K562 (cell line): ENCODE measurements at regions not wholly inside any gene's neighbourhood (a gene's known extent, or its start where the extent isn't known, plus 50 kb on each side); places are given as distances from the start of the nearest gene placed in this dataset.

Source experiments
- ATAC-seq: fragments of 200-7000 bp; cut with Tn5 transposase; 3 replicates; pipeline ENCODE4 v1.9.1; 2020; ENCODE audit warnings: moderate library complexity
- BruUV-seq: library from RNA; stranded (reverse); fragments of 400-500 nt; replicated peaks from 2 replicates; lab custom pipeline; 2021; lab: Mats Ljungman, UMichigan
- CTCF ChIA-PET: fragments of 300-600 bp; formaldehyde crosslinking; extraction: SDS; loops from one replicate; lab custom pipeline; 2021; ENCODE audit warnings: low intra/inter-chr PET ratio; lab: Yijun Ruan, JAX
- POLR2A ChIA-PET: fragments of 300-600, 350-650 bp; sonication (Branson Sonifier 250); formaldehyde crosslinking; extraction: SDS; loops from one replicate; lab custom pipeline; 2021; ENCODE audit warnings: antibody characterized with exemption, inconsistent platforms; lab: Yijun Ruan, JAX
- DNase-seq, 4 experiments: peaks; one replicate each; pipeline versions ENCODE4 v3.0.0 to v3.0.0-alpha.2; 2011 to 2018; ENCODE audit warnings: low spot score in 3 of 4, mixed read lengths in 3 of 4; ENCODE audit errors: extremely low read depth in 1 of 4
- FAIRE-seq: peaks from 2 replicates; lab custom pipeline; 2011; peaks lifted over from hg19 to GRCh38; lab: Jason Lieb, UNC
- H2AFZ ChIP-seq: 2 replicates; pipeline ENCODE4 v1.6.0; 2011; ENCODE audit warnings: low read depth, low read length, control low read depth, inconsistent platforms
- H3K27ac ChIP-seq: fragments of 200-600 bp; 3 replicates; pipeline ENCODE4 v1.8.0; 2011; ENCODE audit warnings: low read depth, mild to moderate bottlenecking, control low read depth, inconsistent platforms, low read length, moderate library complexity, mixed read lengths; ENCODE audit errors: extremely low read depth
- H3K27me3 ChIP-seq, 2 experiments: fragments of 300-600 bp in 1 of 2; 2 replicates in 1 of 2; 3 replicates in 1 of 2; pipeline versions ENCODE4 v1.6.0 to v1.8.0; 2011; ENCODE audit warnings: inconsistent platforms in 2 of 2, low read length in 2 of 2, mild to moderate bottlenecking in 1 of 2, mixed read lengths in 1 of 2, moderate library complexity in 1 of 2; ENCODE audit not compliant: control insufficient read depth in 2 of 2, insufficient read depth in 2 of 2
- H3K36me3 ChIP-seq: fragments of 300-600 bp; 3 replicates; pipeline ENCODE4 v1.8.0; 2011; ENCODE audit warnings: mild to moderate bottlenecking, low read length, inconsistent platforms; ENCODE audit not compliant: control insufficient read depth, insufficient read depth
- H3K4me1 ChIP-seq, 2 experiments: fragments of 200-600 bp in 1 of 2; replicated peaks in 1 of 2; 2 replicates in 1 of 2; 3 replicates in 1 of 2; pipeline versions ENCODE4 v1.5.1 to v1.8.0; 2011; ENCODE audit warnings: inconsistent platforms in 2 of 2, low read length in 2 of 2, mild to moderate bottlenecking in 1 of 2, mixed read lengths in 1 of 2, moderate library complexity in 1 of 2; ENCODE audit not compliant: control insufficient read depth in 2 of 2, insufficient read depth in 2 of 2
- H3K4me2 ChIP-seq: 2 replicates; pipeline ENCODE4 v1.6.1; 2011; ENCODE audit warnings: low read length, control low read depth, inconsistent platforms, mixed read lengths; ENCODE audit not compliant: insufficient read depth
- H3K4me3 ChIP-seq: fragments of 200-600 bp; sonication (generic), shearing (Covaris generic); 2 replicates; pipeline ENCODE4 v1.5.1; 2016; ENCODE audit warnings: control low read depth, inconsistent platforms
- H3K79me2 ChIP-seq: fragments of 200-600 bp; 3 replicates; pipeline ENCODE4 v1.8.0; 2011; ENCODE audit warnings: low read length, inconsistent platforms; ENCODE audit not compliant: control insufficient read depth, insufficient read depth
- H3K9ac ChIP-seq, 2 experiments: 2 replicates each; pipeline versions ENCODE4 v1.6.0 to v1.6.1; 2011; ENCODE audit warnings: low read depth in 2 of 2, low read length in 2 of 2, control low read depth in 1 of 2, inconsistent platforms in 1 of 2, mild to moderate bottlenecking in 1 of 2, mixed read lengths in 1 of 2; ENCODE audit not compliant: insufficient read depth in 1 of 2
- H3K9me1 ChIP-seq: one replicate; pipeline ENCODE4 v1.6.0; 2011; ENCODE audit warnings: inconsistent platforms, mild to moderate bottlenecking, low read length, moderate library complexity; ENCODE audit not compliant: control insufficient read depth, insufficient read depth
- H3K9me3 ChIP-seq: replicated peaks from 2 replicates; pipeline ENCODE4 v1.5.1; 2011; ENCODE audit warnings: low read depth, low read length, inconsistent platforms; ENCODE audit not compliant: control insufficient read depth, insufficient read depth
- H4K20me1 ChIP-seq: replicated peaks from 2 replicates; pipeline ENCODE4 v1.6.1; 2011; ENCODE audit warnings: low read length, inconsistent platforms, mixed read lengths; ENCODE audit not compliant: control insufficient read depth, insufficient read depth
- ETV1 ChIP-seq: fragments of 450-650 bp; conservative IDR thresholded peaks from 2 replicates; pipeline ENCODE4 v1.6.1; 2016; ENCODE audit warnings: missing genetic modification characterization, control low read depth, low read depth, missing compliant biosample characterization
- KLF10 ChIP-seq: fragments of 250-450 bp; sonication (Bioruptor Pico); IDR thresholded peaks from 2 replicates; pipeline ENCODE4 v1.6.1; 2021; ENCODE audit warnings: matching md5 sums
- MAFG ChIP-seq: fragments of 450-650 bp; conservative IDR thresholded peaks from 2 replicates; pipeline ENCODE4 v1.6.1; 2016; ENCODE audit warnings: missing genetic modification characterization, missing compliant biosample characterization
- NFIC ChIP-seq: fragments of 450-650 bp; IDR thresholded peaks from 2 replicates; pipeline ENCODE4 v1.6.1; 2017; ENCODE audit warnings: mild to moderate bottlenecking, inconsistent platforms
- RHOXF2B ChIP-seq: fragments of 250-450 bp; sonication (Bioruptor Pico); conservative IDR thresholded peaks from 2 replicates; pipeline ENCODE4 v1.5.1; 2021
- ZNF232 ChIP-seq: sonication (generic); formaldehyde crosslinking; IDR thresholded peaks from 2 replicates; pipeline ENCODE4 v1.8.0; 2022; ENCODE audit warnings: mild to moderate bottlenecking, missing genetic modification reagents
- WGBS: fragments of 100-300 bp; shearing (Covaris generic); methylation state at CpG from one replicate; pipeline ENCODE4 v1.1.6; 2016; ENCODE audit warnings: low coverage, mixed read lengths; ENCODE audit not compliant: insufficient coverage; ENCODE audit errors: missing lambda C conversion rate; 5-methylcytosine and 5-hydroxymethylcytosine counted together
- in situ Hi-C: fragments of 300-500 bp; cut with MboI; formaldehyde crosslinking; loops from 4 replicates; pipeline ENCODE4 v1.15.0; 2018; ENCODE audit warnings: inconsistent platforms, mixed read lengths
- intact Hi-C: fragments of 100-400 bp; cut with micrococcal nuclease; formaldehyde crosslinking; loops from 2 replicates; pipeline ENCODE4 v1.14.2; 2022
- TF ChIP-seq, protein P1 (sequence below): sonication (generic); formaldehyde crosslinking; IDR thresholded peaks from 2 replicates; pipeline ENCODE4 v1.8.0; 2023; ENCODE audit warnings: missing genetic modification reagents, mild to moderate bottlenecking, borderline replicate concordance
- TF ChIP-seq, protein P2 (sequence below): IDR thresholded peaks from 2 replicates; pipeline ENCODE4 v1.6.1; 2016; ENCODE audit warnings: missing genetic modification characterization, missing compliant biosample characterization

DNA sequence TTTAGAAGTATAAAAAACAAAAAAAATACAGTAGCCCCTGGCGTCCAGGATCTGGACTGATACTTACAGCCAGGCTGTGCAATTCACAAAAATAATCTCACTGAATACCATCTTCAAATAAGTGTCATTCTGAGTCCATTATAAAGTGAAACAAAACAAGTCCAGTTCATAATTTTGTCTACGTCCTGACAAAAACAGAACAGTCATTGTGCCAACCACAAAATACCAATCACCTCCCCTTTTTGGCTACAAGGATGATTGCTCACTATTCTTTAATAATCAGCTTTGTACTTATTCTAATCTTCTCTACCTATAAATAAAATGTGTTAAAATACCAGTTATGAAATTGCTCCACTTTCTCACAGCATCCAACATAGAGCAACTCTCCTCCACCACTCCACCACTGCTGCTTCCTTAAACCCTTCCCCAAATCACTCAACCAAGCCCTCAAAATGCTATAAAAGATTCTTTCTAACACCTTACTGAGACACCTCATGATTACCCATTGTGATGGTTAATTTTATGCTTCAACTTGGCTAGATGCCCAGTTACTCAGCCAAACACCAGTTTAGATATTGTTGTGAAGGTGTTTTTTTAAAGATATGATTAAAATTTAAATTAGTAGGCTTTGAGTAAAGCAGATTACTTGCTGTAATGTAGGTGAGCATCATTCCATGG, 479.8 kb upstream of the SEMA3A start:
- no TSS peak for BruUV-seq
- H3K9me1 ChIP-seq: no peaks in the 10 kb centered on the region
- no peak overlapping the region for H2AFZ ChIP-seq
- no peaks in the 10 kb centered on the region for H3K9me3 ChIP-seq
- H3K36me3 ChIP-seq: no peaks in the 10 kb centered on the region; the same call in 2 of the 3 replicates
- H3K79me2 ChIP-seq: no peaks in the 10 kb centered on the region
- TF ChIP-seq RHOXF2B (CRISPR knock-in tag): no peak
- TF ChIP-seq NFIC: peak; percentile 66
- no peak overlapping the region for H3K27ac ChIP-seq
- H3K9ac ChIP-seq: no peak overlapping the region
- in situ Hi-C loops (no loop called here), intact Hi-C loops (no loop called here)
- ATAC-seq (no peak; the same call in 2 of the 3 replicates), FAIRE-seq (no peak), DNase-seq (no peak)
- no peaks in the 10 kb centered on the region for H4K20me1 ChIP-seq
- ChIA-PET CTCF (no interaction called here), POLR2A (no interaction called here)
- H3K4me2 ChIP-seq: no peak overlapping the region
- peaks cover 0 to 15% of the 10 kb centered on the region in 2 experiments; a peak in 3 of 5 replicates for H3K4me1 ChIP-seq
- WGBS: 42% methylated on average over 2 of the region's 2 CpGs
- H3K27me3 ChIP-seq: no peaks in the 10 kb centered on the region
- no peak overlapping the region for H3K4me3 ChIP-seq

DNA sequence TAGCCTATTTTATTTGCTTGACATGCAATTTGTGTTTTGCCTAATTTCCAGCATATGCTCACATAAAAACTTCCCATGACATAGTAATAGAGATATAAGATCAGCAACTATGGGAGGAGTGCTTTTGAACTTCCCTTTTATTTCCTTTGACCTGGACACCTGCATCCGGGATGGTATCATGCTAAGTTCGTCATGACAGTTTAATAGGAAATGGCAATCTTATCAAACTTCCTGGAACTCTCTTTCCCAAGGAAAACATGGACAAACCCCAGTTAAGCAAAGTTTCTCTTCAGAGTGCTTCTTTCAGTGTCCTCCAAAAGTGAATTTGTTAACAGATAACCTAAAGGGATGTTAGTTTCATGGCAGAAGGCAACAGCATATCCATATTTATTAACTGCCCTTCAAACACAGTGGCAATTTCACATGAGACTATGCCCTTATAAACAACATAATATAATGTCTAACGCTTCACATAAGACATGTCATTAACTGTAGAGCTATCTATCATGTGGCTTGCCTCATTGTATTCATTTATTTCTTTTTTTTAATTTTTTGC, 474.7 kb upstream of the SEMA3A start:
- Histone ChIP-seq H3K9me3 (no peaks in the 10 kb centered on the region), H4K20me1 (no peaks in the 10 kb centered on the region), H3K27me3 (no peaks in the 10 kb centered on the region), H3K4me3 (no peak overlapping the region), H3K4me1 (peaks cover 0 to 7% of the 10 kb centered on the region in 2 experiments; a peak in 2 of 5 replicates), H3K27ac (no peak overlapping the region), H3K36me3 (no peaks in the 10 kb centered on the region), H3K79me2 (no peaks in the 10 kb centered on the region), H3K9me1 (no peaks in the 10 kb centered on the region), H2AFZ (no peak overlapping the region), H3K4me2 (no peak overlapping the region), H3K9ac (no peak overlapping the region)
- ChIA-PET POLR2A (interaction anchor here (0.6 kb wide), 1 partner anchor 617 kb away, joined by 3 read pairs; no protein-coding TSS in a partner anchor), CTCF (no interaction called here)
- intact Hi-C loops: no loop called here
- DNase-seq (no peak), FAIRE-seq (no peak), ATAC-seq (peak; percentile 28; the same call in 1 of the 3 replicates)
- no TSS peak for BruUV-seq
- 11% methylated on average over 3 of the region's 3 CpGs for WGBS
- in situ Hi-C loops: no loop called here
- TF ChIP-seq ETV1 (tag) (peak; percentile 58), KLF10 (CRISPR knock-in tag) (no peak), ZNF232 (no peak), MAFG (tag) (no peak)
- TF ChIP-seq, protein P1, sequence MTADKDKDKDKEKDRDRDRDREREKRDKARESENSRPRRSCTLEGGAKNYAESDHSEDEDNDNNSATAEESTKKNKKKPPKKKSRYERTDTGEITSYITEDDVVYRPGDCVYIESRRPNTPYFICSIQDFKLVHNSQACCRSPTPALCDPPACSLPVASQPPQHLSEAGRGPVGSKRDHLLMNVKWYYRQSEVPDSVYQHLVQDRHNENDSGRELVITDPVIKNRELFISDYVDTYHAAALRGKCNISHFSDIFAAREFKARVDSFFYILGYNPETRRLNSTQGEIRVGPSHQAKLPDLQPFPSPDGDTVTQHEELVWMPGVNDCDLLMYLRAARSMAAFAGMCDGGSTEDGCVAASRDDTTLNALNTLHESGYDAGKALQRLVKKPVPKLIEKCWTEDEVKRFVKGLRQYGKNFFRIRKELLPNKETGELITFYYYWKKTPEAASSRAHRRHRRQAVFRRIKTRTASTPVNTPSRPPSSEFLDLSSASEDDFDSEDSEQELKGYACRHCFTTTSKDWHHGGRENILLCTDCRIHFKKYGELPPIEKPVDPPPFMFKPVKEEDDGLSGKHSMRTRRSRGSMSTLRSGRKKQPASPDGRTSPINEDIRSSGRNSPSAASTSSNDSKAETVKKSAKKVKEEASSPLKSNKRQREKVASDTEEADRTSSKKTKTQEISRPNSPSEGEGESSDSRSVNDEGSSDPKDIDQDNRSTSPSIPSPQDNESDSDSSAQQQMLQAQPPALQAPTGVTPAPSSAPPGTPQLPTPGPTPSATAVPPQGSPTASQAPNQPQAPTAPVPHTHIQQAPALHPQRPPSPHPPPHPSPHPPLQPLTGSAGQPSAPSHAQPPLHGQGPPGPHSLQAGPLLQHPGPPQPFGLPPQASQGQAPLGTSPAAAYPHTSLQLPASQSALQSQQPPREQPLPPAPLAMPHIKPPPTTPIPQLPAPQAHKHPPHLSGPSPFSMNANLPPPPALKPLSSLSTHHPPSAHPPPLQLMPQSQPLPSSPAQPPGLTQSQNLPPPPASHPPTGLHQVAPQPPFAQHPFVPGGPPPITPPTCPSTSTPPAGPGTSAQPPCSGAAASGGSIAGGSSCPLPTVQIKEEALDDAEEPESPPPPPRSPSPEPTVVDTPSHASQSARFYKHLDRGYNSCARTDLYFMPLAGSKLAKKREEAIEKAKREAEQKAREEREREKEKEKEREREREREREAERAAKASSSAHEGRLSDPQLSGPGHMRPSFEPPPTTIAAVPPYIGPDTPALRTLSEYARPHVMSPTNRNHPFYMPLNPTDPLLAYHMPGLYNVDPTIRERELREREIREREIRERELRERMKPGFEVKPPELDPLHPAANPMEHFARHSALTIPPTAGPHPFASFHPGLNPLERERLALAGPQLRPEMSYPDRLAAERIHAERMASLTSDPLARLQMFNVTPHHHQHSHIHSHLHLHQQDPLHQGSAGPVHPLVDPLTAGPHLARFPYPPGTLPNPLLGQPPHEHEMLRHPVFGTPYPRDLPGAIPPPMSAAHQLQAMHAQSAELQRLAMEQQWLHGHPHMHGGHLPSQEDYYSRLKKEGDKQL: no peak
- TF ChIP-seq, protein P2, sequence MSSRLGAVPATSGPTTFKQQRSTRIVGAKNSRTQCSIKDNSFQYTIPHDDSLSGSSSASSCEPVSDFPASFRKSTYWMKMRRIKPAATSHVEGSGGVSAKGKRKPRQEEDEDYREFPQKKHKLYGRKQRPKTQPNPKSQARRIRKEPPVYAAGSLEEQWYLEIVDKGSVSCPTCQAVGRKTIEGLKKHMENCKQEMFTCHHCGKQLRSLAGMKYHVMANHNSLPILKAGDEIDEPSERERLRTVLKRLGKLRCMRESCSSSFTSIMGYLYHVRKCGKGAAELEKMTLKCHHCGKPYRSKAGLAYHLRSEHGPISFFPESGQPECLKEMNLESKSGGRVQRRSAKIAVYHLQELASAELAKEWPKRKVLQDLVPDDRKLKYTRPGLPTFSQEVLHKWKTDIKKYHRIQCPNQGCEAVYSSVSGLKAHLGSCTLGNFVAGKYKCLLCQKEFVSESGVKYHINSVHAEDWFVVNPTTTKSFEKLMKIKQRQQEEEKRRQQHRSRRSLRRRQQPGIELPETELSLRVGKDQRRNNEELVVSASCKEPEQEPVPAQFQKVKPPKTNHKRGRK: no peak
